HEK293T (cell line): ENCODE measurements at regions not wholly inside any gene's neighbourhood (a gene's known extent, or its start where the extent isn't known, plus 50 kb on each side); places are given as distances from the start of the nearest gene placed in this dataset.

ENCODE experiments used
- CTCF ChIA-PET: fragments of 350-600 bp; formaldehyde crosslinking; extraction: SDS; loops from one replicate; lab custom pipeline; 2021; ENCODE audit warnings: antibody characterized with exemption, inconsistent platforms; lab: Yijun Ruan, JAX
- POLR2A ChIA-PET: fragments of 350-600 bp; formaldehyde crosslinking; extraction: SDS; loops from one replicate; lab custom pipeline; 2020; ENCODE audit warnings: antibody characterized with exemption, inconsistent platforms; lab: Yijun Ruan, JAX
- DNase-seq: peaks from one replicate; pipeline ENCODE4 v3.0.0; 2012; ENCODE audit warnings: mixed read lengths; ENCODE audit errors: extremely low spot score
- ARNT ChIP-seq: fragments of 450-650 bp; IDR thresholded peaks from 2 replicates; pipeline ENCODE4 v1.6.1; 2017; ENCODE audit warnings: mild to moderate bottlenecking
- BHLHE40 ChIP-seq: fragments of 450-650 bp; IDR thresholded peaks from 2 replicates; pipeline ENCODE4 v1.6.1; 2016; ENCODE audit warnings: mild to moderate bottlenecking, moderate library complexity, borderline replicate concordance
- CTBP1 ChIP-seq: fragments of 450-650 bp; IDR thresholded peaks from 2 replicates; pipeline ENCODE4 v1.6.1; 2016; ENCODE audit warnings: borderline replicate concordance
- ELF4 ChIP-seq: fragments of 450-650 bp; IDR thresholded peaks from 2 replicates; pipeline ENCODE4 v1.6.1; 2017; ENCODE audit warnings: antibody characterized with exemption
- FOXA1 ChIP-seq: fragments of 450-650 bp; IDR thresholded peaks from 2 replicates; pipeline ENCODE4 v1.6.1; 2016; ENCODE audit warnings: mild to moderate bottlenecking
- FOXK2 ChIP-seq: fragments of 450-650 bp; IDR thresholded peaks from 2 replicates; pipeline ENCODE4 v1.6.1; 2016; ENCODE audit warnings: mild to moderate bottlenecking
- FOXM1 ChIP-seq: fragments of 450-650 bp; IDR thresholded peaks from 2 replicates; pipeline ENCODE4 v1.6.1; 2017; ENCODE audit warnings: mild to moderate bottlenecking, borderline replicate concordance
- HDGF ChIP-seq: fragments of 450-650 bp; IDR thresholded peaks from 2 replicates; pipeline ENCODE4 v1.6.1; 2017; ENCODE audit warnings: antibody characterized with exemption, borderline replicate concordance
- L3MBTL2 ChIP-seq: fragments of 450-650 bp; conservative IDR thresholded peaks from 2 replicates; pipeline ENCODE4 v1.6.1; 2016; ENCODE audit warnings: mild to moderate bottlenecking
- LEF1 ChIP-seq: fragments of 450-650 bp; IDR thresholded peaks from 2 replicates; pipeline ENCODE4 v1.6.1; 2017; ENCODE audit warnings: mild to moderate bottlenecking, borderline replicate concordance
- NFRKB ChIP-seq: fragments of 450-650 bp; IDR thresholded peaks from 2 replicates; pipeline ENCODE4 v1.6.1; 2016; ENCODE audit warnings: mild to moderate bottlenecking, moderate library complexity
- PKNOX1 ChIP-seq: fragments of 450-650 bp; IDR thresholded peaks from 2 replicates; pipeline ENCODE4 v1.6.1; 2016
- SP1 ChIP-seq: fragments of 450-650 bp; IDR thresholded peaks from 2 replicates; pipeline ENCODE4 v1.6.1; 2017
- SUZ12 ChIP-seq: fragments of 450-650 bp; IDR thresholded peaks from 2 replicates; pipeline ENCODE4 v1.6.1; 2016; ENCODE audit warnings: mild to moderate bottlenecking
- TARDBP ChIP-seq: fragments of 450-650 bp; IDR thresholded peaks from 2 replicates; pipeline ENCODE4 v1.6.1; 2016
- ZNF384 ChIP-seq: fragments of 450-650 bp; IDR thresholded peaks from 2 replicates; pipeline ENCODE4 v1.6.1; 2016

DNA sequence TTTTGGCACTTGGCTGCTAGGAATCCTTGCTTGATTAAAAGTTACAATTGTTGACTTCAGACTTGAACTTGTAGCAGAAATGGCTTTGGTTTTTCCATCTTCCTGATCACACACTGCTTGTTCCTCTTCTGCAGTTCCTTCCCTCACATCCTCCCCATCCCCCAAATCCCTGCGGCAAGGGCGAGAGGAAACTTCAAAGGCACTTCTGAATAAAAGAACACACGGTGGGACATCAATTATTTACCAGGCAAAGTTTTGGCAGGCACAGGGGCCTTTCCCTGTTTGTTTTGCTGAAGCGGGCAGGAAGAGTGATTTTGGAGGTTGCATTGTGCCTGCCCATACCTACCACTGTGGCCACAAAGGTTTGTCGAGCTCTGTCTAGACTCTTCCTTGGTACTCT is 260.9 kb downstream of the KIF4B start:
- CTCF ChIA-PET: no interaction called here
- POLR2A ChIA-PET: no interaction called here

DNA sequence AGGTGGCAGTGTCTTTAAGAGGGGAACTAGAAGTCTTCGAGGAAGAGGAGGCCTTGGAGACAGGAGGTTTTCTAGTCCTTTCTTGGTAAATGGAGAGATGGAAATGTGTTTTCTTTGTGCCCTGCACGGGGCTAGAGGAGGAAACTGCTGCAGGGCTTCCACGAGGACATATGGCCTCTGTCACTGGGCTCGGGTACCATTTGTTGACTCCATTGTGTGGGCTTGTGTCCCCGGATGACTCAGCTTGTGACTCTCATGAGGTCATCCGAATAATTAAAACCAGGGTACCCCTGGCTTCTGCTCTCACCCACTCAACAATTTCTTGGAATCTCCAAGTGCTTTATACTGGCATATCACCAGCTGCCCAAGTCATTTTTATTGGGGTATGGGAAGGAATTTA is 261.7 kb downstream of the KIF4B start:
- DNase-seq: no peak
- ChIA-PET CTCF (no interaction called here), POLR2A (no interaction called here)
- TF ChIP-seq ARNT: no peak
- TF ChIP-seq FOXM1: no peak
- no peak for TF ChIP-seq FOXA1

More for the DNA sequence above, 260.9 kb downstream of the KIF4B start:
- no peak for DNase-seq
- no peak for TF ChIP-seq TARDBP
- TF ChIP-seq FOXK2: no peak
- TF ChIP-seq SUZ12: no peak
- TF ChIP-seq BHLHE40: no peak
- no peak for TF ChIP-seq ZNF384
- no peak for TF ChIP-seq NFRKB
- no peak for TF ChIP-seq ELF4
- no peak for TF ChIP-seq ARNT
- no peak for TF ChIP-seq L3MBTL2
- TF ChIP-seq FOXM1: no peak
- no peak for TF ChIP-seq LEF1
- no peak for TF ChIP-seq SP1
- TF ChIP-seq CTBP1: no peak

DNA sequence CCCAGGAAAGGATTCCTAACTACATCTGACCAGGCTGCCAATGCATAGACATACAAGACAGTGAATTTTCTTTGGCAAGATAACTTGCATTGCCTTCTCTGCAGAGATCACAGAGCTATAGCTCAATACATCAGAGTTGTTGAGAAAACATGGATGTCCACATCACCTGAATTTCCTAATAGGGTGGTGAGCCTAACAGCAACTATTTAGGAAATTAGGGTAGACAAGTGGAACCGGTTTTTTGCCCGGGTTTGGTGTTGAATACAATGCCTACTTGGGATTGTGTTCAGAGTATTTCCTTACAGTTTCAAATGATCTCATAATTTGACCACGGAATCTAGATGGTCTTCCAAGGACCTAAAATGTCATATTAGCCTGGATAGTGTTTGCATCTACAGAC is 262.7 kb downstream of the KIF4B start:
- ChIA-PET POLR2A (no interaction called here), CTCF (no interaction called here)
- no peak for TF ChIP-seq SP1
- DNase-seq: no peak

DNA sequence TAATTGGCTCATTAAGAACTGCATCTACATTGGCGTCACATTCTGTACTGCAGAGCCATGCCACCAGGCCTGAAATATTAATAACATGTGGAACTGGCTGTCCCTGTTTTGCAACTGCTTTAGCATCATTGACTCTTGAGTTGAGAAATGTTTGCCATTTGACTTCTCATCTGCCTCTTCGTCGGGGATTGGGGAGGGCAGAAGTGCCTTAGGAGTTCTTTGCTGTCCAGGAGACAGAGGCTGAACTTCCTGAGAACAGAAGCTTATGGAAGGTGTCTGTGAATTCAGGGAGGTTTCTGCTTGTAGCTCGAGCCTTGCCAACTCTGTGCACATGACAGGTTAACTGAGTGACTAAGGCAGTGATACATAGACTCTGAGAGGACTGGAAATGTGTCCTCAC is 265.0 kb downstream of the KIF4B start:
- TF ChIP-seq TARDBP (no peak), PKNOX1 (no peak), HDGF (no peak), LEF1 (no peak), ELF4 (no peak), FOXM1 (no peak), L3MBTL2 (no peak), CTBP1 (no peak), FOXK2 (no peak), SUZ12 (no peak), BHLHE40 (no peak), NFRKB (no peak), FOXA1 (no peak), ZNF384 (no peak)
- POLR2A ChIA-PET: no interaction called here
- CTCF ChIA-PET: no interaction called here
- no peak for DNase-seq

DNA sequence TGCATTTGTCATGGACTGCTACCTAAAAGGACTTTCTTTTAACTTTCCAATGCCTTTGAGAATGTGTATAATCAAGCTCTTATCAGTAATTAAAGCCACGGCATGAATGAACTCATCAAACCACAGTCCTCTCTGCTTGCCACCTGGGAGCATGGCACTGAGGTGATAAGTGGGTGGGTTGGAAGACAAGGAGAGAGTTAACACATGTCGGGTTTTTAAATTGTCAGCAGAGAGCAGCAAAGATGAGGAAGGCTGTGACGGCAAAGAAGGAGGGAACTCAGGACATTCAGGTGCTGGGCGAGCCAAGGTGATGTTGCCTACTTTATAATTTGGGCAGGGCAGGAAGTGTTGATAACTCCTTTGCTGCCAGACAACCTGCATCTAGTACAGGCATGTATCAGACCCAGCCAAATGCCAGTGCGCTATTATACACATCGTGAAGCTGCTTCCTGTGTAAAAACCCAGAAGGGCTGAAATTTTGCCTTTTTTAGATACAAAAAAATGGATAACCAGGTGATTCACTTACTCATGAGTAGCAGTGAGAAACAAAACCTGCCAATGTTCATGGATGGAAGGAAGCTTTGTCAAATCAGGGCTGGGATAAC is 269.1 kb downstream of the KIF4B start:
- ChIA-PET CTCF (no interaction called here), POLR2A (no interaction called here)
- no peak for TF ChIP-seq FOXA1
- no peak for TF ChIP-seq ELF4
- TF ChIP-seq SUZ12: no peak
- TF ChIP-seq SP1: no peak
- no peak for TF ChIP-seq TARDBP
- TF ChIP-seq HDGF: no peak
- no peak for DNase-seq

DNA sequence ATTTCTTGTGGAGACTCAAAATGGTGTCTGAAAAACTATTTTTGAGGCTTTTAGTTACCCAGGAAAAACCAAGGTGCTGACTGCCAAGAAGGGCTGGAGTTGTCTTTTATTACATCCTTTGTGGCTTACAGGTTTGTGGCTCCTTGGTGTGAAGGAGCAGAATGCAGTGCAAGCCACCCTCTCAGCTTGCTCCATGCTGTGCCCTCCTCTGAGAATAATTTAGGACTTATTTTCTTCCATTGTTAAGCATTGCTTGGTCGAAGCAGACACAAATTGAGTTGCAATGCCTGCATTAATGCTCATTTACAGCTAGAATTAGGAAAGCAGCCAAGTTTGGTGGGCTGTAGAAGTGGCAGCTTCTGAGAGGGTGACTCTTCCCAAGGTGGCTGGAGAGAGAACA is 272.2 kb downstream of the KIF4B start:
- no peak for TF ChIP-seq PKNOX1
- TF ChIP-seq FOXA1: no peak
- no peak for DNase-seq
- ChIA-PET CTCF (no interaction called here), POLR2A (no interaction called here)

- DNase-seq: no peak
- ChIA-PET CTCF (no interaction called here), POLR2A (no interaction called here)
- TF ChIP-seq SUZ12 (no peak), FOXM1 (no peak), ARNT (no peak), ELF4 (no peak), CTBP1 (no peak), BHLHE40 (no peak), TARDBP (no peak), L3MBTL2 (no peak), PKNOX1 (no peak), HDGF (no peak), FOXK2 (no peak), NFRKB (no peak)
These were observed 277.4 kb downstream of the KIF4B start for GRCh38 chr5:155290937-155291336.

GRCh38 chr5:155293605-155294178 is 280.1 kb downstream of the KIF4B start:
- ChIA-PET POLR2A (no interaction called here), CTCF (no interaction called here)
- DNase-seq: no peak
- TF ChIP-seq BHLHE40 (no peak), TARDBP (no peak), CTBP1 (no peak), FOXM1 (no peak), NFRKB (no peak), ARNT (no peak), LEF1 (no peak), L3MBTL2 (no peak), ELF4 (no peak), PKNOX1 (no peak), ZNF384 (no peak), HDGF (no peak), FOXA1 (no peak), SP1 (no peak), FOXK2 (no peak)
